Ovary (tissue), 7 donors: ENCODE measurements at regions not wholly inside any gene's neighbourhood (a gene's known extent, or its start where the extent isn't known, plus 50 kb on each side); places are given as distances from the start of the nearest gene placed in this dataset.

ENCODE experiments used
- DNase-seq, 5 donors: peaks; one replicate each; pipeline ENCODE4 v3.0.0-alpha.2; 2019 to 2020
- H3K27ac ChIP-seq, 2 donors: fragments of 200-600 bp; one replicate each; pipeline versions ENCODE4 v1.5.1 to v1.8.0; 2019 to 2022
- H3K27me3 ChIP-seq: fragments of 200-600 bp; one replicate; pipeline ENCODE4 v1.8.0; 2022
- H3K36me3 ChIP-seq: fragments of 200-600 bp; sonication (generic); one replicate; pipeline ENCODE4 v1.5.1; 2019
- H3K4me1 ChIP-seq: one replicate; pipeline ENCODE4 v1.8.1; 2013; ENCODE audit warnings: mild to moderate bottlenecking, moderate library complexity; ENCODE audit not compliant: insufficient read depth
- H3K4me3 ChIP-seq: fragments of 200-600 bp; sonication (generic); one replicate; pipeline ENCODE4 v1.5.1; 2017
- H3K9me3 ChIP-seq, 2 donors: fragments of 200-600 bp in 1 of 2; sonication (generic) in 1 of 2; one replicate each; pipeline versions ENCODE4 v1.5.1 to v1.8.1; 2013 to 2019; ENCODE audit warnings: mild to moderate bottlenecking in 1 of 2, moderate library complexity in 1 of 2
- EP300 ChIP-seq: sonication (generic); formaldehyde crosslinking; IDR thresholded peaks from one replicate; pipeline ENCODE4 v1.6.1; 2017; ENCODE audit warnings: antibody characterized with exemption
- POLR2A ChIP-seq: fragments of 450-650 bp; IDR thresholded peaks from one replicate; pipeline ENCODE4 v1.6.1; 2017; ENCODE audit warnings: antibody characterized with exemption, mild to moderate bottlenecking, moderate library complexity
- WGBS, 3 donors: extraction: QIAGEN DNeasy Blood & Tissue Kit in 1 of 3; methylation state at CpG; one replicate each; pipeline versions ENCODE4 v1.1.5 to v1.1.7; 2013 to 2017; 5-methylcytosine and 5-hydroxymethylcytosine counted together
- intact Hi-C, 4 donors: fragments of 100-400 bp; cut with DNase I; formaldehyde crosslinking; loops; one replicate each; pipeline versions ENCODE4 v1.11.0 to v1.15.1; 2022 to 2023
- TF ChIP-seq, protein P1 (sequence below), 3 donors: fragments of 450-650 bp in 2 of 3; fragments of 200-600 bp in 1 of 3; IDR thresholded peaks; one replicate each; pipeline versions ENCODE4 v1.5.1 to v1.8.0; 2016 to 2022; ENCODE audit warnings: antibody characterized with exemption in 3 of 3, mild to moderate bottlenecking in 1 of 3
- donor health status: DM: no; HTN: no; CAD: no; lungs with moderate emphysema.
- donor health status: DM: no; HTN: no; CAD: no.
- donor health status: Bipolar disorder and iron deficiency.
- donor health status: DM: no; HTN: no; CAD: no.
- donor health status: DM: yes; HTN: yes; CAD: no.

DNA sequence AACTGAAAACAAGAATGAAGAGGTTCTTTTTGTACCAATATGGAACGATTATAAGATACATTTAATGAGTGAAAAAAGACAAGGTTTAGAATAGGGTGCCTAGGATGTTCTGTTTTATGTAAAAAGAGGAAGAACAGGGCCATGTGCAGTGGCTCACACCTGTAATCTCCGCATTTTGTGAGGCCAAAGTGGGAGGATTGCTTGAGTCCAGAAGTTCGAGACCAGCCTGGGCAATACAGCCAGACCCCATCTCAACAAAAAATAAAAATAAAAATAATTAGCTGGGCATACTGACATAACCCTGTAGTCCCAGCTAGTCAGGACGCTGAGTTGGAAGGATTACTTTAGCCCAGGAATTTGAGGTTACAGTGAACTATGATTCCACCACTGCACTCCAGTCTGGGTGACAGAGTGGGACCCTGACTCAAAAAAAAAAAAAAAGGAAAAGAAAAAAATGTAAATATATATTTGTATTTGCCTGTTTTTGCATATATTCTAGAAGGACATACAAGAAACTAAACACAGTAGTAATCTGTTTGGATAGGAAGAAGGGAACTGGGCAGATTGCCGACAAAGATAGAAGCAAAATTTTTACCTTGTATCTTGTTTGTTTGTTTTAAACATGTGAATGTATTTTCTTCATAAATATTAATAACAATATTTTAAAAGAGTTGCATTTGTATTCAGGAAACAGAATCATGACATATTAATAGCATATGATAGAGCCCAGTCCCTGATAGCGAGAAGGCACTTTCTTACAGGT lies 174.3 kb downstream of the SOX2 start:
- Histone ChIP-seq H3K27me3 (no peaks in the 10 kb centered on the region), H3K27ac (no peak overlapping the region), H3K36me3 (no peaks in the 10 kb centered on the region), H3K4me3 (no peak overlapping the region), H3K4me1 (no peaks in the 10 kb centered on the region), H3K9me3 (no peaks in the 10 kb centered on the region)
- no peak for DNase-seq
- TF ChIP-seq, protein P1, sequence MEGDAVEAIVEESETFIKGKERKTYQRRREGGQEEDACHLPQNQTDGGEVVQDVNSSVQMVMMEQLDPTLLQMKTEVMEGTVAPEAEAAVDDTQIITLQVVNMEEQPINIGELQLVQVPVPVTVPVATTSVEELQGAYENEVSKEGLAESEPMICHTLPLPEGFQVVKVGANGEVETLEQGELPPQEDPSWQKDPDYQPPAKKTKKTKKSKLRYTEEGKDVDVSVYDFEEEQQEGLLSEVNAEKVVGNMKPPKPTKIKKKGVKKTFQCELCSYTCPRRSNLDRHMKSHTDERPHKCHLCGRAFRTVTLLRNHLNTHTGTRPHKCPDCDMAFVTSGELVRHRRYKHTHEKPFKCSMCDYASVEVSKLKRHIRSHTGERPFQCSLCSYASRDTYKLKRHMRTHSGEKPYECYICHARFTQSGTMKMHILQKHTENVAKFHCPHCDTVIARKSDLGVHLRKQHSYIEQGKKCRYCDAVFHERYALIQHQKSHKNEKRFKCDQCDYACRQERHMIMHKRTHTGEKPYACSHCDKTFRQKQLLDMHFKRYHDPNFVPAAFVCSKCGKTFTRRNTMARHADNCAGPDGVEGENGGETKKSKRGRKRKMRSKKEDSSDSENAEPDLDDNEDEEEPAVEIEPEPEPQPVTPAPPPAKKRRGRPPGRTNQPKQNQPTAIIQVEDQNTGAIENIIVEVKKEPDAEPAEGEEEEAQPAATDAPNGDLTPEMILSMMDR (IDR thresholded peaks at IDR 0.05): no peak
- no peak for TF ChIP-seq POLR2A
- TF ChIP-seq EP300: no peak
- 78 to 83% (median 78%) methylated on average over 6 of the region's 6 CpGs for WGBS, 3 donors
- intact Hi-C loops: no loop called here

DNA sequence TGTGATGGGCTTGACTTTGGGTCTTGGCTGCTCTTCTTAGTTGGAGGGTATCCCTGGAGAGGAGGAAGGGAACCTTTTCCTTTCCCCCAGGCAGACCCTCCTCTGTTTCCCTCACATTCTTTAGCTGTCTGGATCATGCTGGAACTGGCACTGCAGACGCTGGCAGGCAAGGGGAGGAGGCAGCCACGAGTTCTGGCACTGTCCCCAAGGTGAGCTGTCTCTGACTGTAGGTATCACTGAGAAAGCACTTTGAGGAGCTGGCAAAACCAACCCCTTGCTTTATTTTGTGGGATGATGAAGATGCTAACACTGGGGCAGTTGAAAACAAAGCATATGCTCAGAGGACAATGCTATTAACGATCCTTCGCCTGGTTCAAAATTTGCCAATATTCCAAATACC lies 175.0 kb downstream of the SOX2 start:
- no peaks in the 10 kb centered on the region for H3K9me3 ChIP-seq
- H3K4me3 ChIP-seq: no peak overlapping the region
- no peak overlapping the region for H3K27ac ChIP-seq
- H3K36me3 ChIP-seq: no peaks in the 10 kb centered on the region
- TF ChIP-seq EP300 (no peak), POLR2A (no peak)
- TF ChIP-seq, protein P1 (IDR thresholded peaks at IDR 0.05): no peak
- intact Hi-C loops: no loop called here
- DNase-seq: no peak
- H3K4me1 ChIP-seq: no peaks in the 10 kb centered on the region
- no peaks in the 10 kb centered on the region for H3K27me3 ChIP-seq
- WGBS, 3 donors: 47 to 63% (median 53%) methylated on average over 4 of the region's 4 CpGs

DNA sequence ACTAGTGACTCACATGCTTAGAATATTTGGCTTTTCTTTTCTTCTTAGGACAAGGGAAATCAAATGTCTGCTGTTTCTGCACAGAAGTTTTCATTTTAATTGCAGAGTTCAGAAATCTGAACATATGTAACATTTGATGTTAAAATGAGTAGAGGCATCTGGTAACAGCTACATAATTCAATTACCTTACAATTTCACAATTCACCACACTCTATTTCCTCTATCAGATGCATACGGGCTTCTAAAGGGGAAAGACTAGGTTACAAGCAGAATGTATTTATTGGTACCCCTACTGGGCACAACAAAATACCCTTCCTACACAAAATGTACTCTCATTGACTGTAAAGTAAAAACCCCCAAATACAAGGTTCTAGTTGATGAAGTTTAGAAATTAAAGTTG lies 176.0 kb downstream of the SOX2 start:
- Histone ChIP-seq H3K4me3 (no peak overlapping the region), H3K36me3 (no peaks in the 10 kb centered on the region), H3K9me3 (no peaks in the 10 kb centered on the region), H3K27ac (no peak overlapping the region), H3K4me1 (no peaks in the 10 kb centered on the region), H3K27me3 (no peaks in the 10 kb centered on the region)
- intact Hi-C loops: no loop called here
- no peak for DNase-seq
- TF ChIP-seq POLR2A: no peak
- no peak for TF ChIP-seq EP300
- TF ChIP-seq, protein P1 (IDR thresholded peaks at IDR 0.05): no peak
- WGBS, 3 donors: 53 to 79% (median 62%) methylated on average over 1 of the region's 1 CpG

DNA sequence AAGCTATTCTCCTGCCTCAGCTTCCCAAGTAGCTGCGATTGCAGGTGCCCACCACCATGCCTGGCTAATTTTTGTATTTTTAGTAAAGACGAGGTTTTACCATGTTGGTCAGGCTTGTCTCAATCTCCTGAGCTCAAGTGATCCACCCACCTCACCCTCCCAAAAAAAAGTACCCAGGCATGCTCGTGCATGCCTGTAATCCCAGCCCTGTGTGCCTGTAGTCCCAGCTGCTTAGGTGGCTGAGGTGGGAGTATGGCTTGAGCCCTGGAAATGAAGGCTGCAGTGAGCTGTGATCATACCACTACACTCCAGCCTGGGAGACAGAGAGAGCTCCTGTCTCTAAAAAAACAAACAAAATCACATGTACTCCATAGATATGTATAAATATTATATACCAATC lies 176.5 kb downstream of the SOX2 start:
- H3K36me3 ChIP-seq: no peaks in the 10 kb centered on the region
- H3K27ac ChIP-seq: no peak overlapping the region
- H3K27me3 ChIP-seq: no peaks in the 10 kb centered on the region
- DNase-seq: no peak
- no peak overlapping the region for H3K4me3 ChIP-seq
- TF ChIP-seq EP300 (no peak), POLR2A (no peak)
- TF ChIP-seq, protein P1 (IDR thresholded peaks at IDR 0.05): no peak
- no peaks in the 10 kb centered on the region for H3K4me1 ChIP-seq
- no peaks in the 10 kb centered on the region for H3K9me3 ChIP-seq
- 69 to 80% (median 74%) methylated on average over 3 of the region's 3 CpGs for WGBS, 3 donors
- intact Hi-C loops: no loop called here
